ENCODE measurements at regions not wholly inside any gene's neighbourhood (a gene's known extent, or its start where the extent isn't known, plus 50 kb on each side); places are given as distances from the start of the nearest gene placed in this dataset.

GRCh38 chr15:70180186-70180875 is 82.6 kb upstream of the TLE3 start:
- Histone ChIP-seq H3K36me3 (no peaks in the 10 kb centered on the region), H3K4me3 (no peak overlapping the region), H3K9me3 (no peaks in the 10 kb centered on the region), H3K27ac (no peak overlapping the region), H3K4me1 (ENCODE audit: insufficient read depth) (no peaks in the 10 kb centered on the region), H3K27me3 (no peaks in the 10 kb centered on the region)
- intact Hi-C loops (cut with DNase I): no loop called here
- WGBS, 3 donors: 70 to 90% (median 86%) methylated on average over 15 of the region's 15 CpGs
- DNase-seq: no peak
- TF ChIP-seq, protein P1, sequence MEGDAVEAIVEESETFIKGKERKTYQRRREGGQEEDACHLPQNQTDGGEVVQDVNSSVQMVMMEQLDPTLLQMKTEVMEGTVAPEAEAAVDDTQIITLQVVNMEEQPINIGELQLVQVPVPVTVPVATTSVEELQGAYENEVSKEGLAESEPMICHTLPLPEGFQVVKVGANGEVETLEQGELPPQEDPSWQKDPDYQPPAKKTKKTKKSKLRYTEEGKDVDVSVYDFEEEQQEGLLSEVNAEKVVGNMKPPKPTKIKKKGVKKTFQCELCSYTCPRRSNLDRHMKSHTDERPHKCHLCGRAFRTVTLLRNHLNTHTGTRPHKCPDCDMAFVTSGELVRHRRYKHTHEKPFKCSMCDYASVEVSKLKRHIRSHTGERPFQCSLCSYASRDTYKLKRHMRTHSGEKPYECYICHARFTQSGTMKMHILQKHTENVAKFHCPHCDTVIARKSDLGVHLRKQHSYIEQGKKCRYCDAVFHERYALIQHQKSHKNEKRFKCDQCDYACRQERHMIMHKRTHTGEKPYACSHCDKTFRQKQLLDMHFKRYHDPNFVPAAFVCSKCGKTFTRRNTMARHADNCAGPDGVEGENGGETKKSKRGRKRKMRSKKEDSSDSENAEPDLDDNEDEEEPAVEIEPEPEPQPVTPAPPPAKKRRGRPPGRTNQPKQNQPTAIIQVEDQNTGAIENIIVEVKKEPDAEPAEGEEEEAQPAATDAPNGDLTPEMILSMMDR (IDR thresholded peaks at IDR 0.05): no peak
- no peak for TF ChIP-seq POLR2A (IDR thresholded peaks at IDR 0.05)

DNA sequence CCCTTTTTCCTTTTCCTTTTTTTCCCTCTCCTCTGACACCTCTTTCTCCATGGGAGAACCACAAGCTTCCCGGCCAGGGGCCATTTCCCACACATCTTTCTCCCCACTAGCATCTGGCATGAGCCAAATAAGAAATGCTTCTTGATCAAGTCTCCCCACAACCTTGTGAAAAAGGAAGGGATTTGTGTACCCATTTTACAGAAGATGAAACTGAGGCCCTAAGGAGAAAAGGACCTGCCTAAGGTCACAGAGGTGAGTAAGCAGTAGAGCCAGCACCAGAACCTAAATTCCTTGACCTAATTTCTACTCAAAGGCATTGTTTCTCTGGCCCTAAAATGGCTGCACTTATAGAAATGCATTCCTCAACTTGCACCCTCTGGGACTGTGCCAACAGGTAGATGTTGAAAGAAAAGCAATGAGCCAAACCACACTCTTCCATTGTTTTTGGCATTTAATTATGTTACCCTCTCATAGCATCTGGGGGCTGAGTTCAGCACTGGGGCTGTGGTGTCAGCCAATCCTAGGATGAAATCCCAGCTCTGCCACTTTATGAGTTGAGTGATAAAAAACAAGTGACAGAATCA is 81.7 kb upstream of the TLE3 start:
- H3K4me1 ChIP-seq (ENCODE audit: insufficient read depth): no peaks in the 10 kb centered on the region
- no peaks in the 10 kb centered on the region for H3K36me3 ChIP-seq
- intact Hi-C loops (cut with DNase I): no loop called here
- DNase-seq: no peak
- TF ChIP-seq, protein P1 (IDR thresholded peaks at IDR 0.05): no peak
- TF ChIP-seq POLR2A (IDR thresholded peaks at IDR 0.05) (no peak), EP300 (IDR thresholded peaks at IDR 0.05) (no peak)
- WGBS, 3 donors: 91 to 94% (median 92%) methylated on average over 1 of the region's 1 CpG
- H3K4me3 ChIP-seq: no peak overlapping the region
- no peaks in the 10 kb centered on the region for H3K27me3 ChIP-seq
- H3K27ac ChIP-seq: no peak overlapping the region
- no peaks in the 10 kb centered on the region for H3K9me3 ChIP-seq

GRCh38 chr15:70178335-70179084 is 80.8 kb upstream of the TLE3 start:
- intact Hi-C loops (cut with DNase I): no loop called here
- Histone ChIP-seq H3K27me3 (no peaks in the 10 kb centered on the region), H3K9me3 (no peaks in the 10 kb centered on the region), H3K4me1 (ENCODE audit: insufficient read depth) (no peaks in the 10 kb centered on the region), H3K4me3 (no peak overlapping the region), H3K36me3 (no peaks in the 10 kb centered on the region), H3K27ac (no peak overlapping the region)
- no peak for DNase-seq
- TF ChIP-seq POLR2A (IDR thresholded peaks at IDR 0.05): no peak
- no peak for TF ChIP-seq EP300 (IDR thresholded peaks at IDR 0.05)
- TF ChIP-seq, protein P1 (IDR thresholded peaks at IDR 0.05): no peak
- 92 to 94% (median 92%) methylated on average over 3 of the region's 3 CpGs for WGBS, 3 donors

DNA sequence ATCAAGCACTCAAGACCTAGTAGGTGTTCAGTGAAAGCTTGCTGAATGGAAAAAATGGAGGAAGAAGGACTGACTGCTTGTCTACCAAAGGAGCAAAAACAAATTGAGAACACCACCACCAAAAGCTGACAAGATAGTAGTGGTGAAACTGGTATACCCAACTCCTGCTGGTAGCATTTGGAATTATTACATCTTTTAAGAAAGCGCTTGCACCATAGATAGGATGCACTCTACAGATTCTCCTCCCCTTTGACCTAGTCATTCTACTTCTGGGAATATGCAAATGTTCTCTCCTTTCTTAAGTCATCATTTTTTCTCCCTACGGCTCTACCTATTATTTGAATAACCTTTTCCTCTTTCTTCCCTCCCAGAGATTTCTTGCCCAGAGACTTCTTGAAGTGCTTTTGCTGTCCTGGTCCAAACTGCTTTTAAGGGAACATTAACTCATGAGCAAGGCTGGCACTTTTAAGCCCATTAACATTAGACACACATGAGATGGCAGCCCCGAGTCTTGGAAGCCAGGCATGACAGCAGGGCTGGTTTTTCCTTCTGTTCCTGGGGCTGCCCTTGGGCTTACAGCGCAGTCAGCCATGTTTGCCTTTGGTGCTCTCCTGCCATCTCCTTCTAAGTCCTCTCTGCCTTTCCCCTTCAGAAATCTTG is 75.0 kb upstream of the TLE3 start:
- TF ChIP-seq, protein P1 (IDR thresholded peaks at IDR 0.05): no peak
- TF ChIP-seq POLR2A (IDR thresholded peaks at IDR 0.05) (no peak), EP300 (IDR thresholded peaks at IDR 0.05) (no peak)
- intact Hi-C loops (cut with DNase I): no loop called here
- DNase-seq: no peak
- Histone ChIP-seq H3K27ac (no peak overlapping the region), H3K4me3 (no peak overlapping the region), H3K9me3 (no peaks in the 10 kb centered on the region), H3K4me1 (ENCODE audit: insufficient read depth) (no peaks in the 10 kb centered on the region), H3K36me3 (no peaks in the 10 kb centered on the region), H3K27me3 (no peaks in the 10 kb centered on the region)
- WGBS, 3 donors: 92 to 97% (median 93%) methylated on average over 4 of the region's 4 CpGs
